ENCODE measurements at regions not wholly inside any gene's neighbourhood (a gene's known extent, or its start where the extent isn't known, plus 50 kb on each side); places are given as distances from the start of the nearest gene placed in this dataset.

DNA sequence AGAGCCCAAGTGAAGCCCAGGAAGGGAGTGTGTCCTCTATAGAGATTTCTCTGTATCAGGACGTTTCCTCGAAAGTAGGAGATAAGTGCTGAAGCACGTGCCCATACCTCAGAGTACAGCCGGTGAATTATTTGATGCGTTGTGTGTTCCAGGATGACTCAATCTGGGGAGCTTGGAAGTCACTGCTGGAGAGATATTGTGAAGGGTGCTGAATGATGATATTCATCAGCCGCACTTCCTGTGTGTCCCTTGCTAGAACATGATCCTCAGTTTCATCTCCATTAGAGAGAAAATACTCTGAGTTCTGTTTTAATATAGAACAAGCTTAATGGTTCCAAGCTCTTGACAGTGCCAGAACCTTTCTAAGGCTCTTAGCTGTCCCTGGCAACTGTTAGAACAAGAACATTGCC lies 402.3 kb upstream of the ADAMTSL1 start:
- TF ChIP-seq, protein P1, sequence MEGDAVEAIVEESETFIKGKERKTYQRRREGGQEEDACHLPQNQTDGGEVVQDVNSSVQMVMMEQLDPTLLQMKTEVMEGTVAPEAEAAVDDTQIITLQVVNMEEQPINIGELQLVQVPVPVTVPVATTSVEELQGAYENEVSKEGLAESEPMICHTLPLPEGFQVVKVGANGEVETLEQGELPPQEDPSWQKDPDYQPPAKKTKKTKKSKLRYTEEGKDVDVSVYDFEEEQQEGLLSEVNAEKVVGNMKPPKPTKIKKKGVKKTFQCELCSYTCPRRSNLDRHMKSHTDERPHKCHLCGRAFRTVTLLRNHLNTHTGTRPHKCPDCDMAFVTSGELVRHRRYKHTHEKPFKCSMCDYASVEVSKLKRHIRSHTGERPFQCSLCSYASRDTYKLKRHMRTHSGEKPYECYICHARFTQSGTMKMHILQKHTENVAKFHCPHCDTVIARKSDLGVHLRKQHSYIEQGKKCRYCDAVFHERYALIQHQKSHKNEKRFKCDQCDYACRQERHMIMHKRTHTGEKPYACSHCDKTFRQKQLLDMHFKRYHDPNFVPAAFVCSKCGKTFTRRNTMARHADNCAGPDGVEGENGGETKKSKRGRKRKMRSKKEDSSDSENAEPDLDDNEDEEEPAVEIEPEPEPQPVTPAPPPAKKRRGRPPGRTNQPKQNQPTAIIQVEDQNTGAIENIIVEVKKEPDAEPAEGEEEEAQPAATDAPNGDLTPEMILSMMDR (IDR thresholded peaks at IDR 0.05; ENCODE audit: insufficient read depth, low read length) = no peak
- peak; percentile 13 for DNase-seq (ENCODE audit: low read depth)
- H3K4me3 ChIP-seq (ENCODE audit: low read depth, low read length) = no peak overlapping the region

GRCh38 chr9:18073002-18073401 lies 401.0 kb upstream of the ADAMTSL1 start:
- no peak overlapping the region for H3K4me3 ChIP-seq (ENCODE audit: low read depth, low read length)
- TF ChIP-seq, protein P1 (IDR thresholded peaks at IDR 0.05; ENCODE audit: insufficient read depth, low read length) = no peak
- no peak for DNase-seq (ENCODE audit: low read depth)

- H3K4me3 ChIP-seq (ENCODE audit: low read depth, low read length) = no peak overlapping the region
- TF ChIP-seq, protein P1 (IDR thresholded peaks at IDR 0.05; ENCODE audit: insufficient read depth, low read length) = no peak
- no peak for DNase-seq (ENCODE audit: low read depth)
Observed at GRCh38 chr9:18074041-18074440, 399.9 kb upstream of the ADAMTSL1 start.

DNA sequence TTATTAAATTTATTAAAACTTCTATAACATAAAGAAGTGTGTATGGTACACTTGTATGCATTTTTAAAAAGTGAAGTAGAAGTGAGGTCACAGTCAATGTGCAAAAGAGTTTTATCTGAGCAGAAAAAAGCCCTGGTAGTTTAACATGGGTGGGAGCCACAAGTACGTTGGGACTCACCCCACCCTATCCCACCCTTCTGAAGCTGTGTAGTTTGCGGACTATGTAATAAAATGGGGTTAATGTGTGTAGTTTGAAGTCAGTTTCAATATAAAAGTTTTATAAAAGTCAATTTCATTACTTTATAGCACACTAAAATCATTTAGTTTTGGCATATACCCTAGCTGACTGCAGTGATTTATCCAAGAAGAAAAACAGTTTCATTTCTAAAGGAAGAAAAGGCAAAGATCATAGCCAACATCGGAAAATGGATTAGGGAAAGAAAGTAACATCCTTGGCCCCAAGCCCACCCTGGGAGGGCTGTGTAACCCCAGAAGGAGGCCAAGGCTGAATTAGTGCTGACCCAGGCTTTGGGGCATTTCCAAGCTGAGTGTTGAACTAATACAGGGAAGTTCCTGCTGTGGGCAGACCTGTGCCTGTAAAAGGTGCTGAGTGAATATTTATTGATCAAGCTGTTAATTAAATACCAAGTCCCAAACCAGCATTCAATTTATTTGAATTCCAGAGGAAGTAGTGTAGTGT lies 398.6 kb upstream of the ADAMTSL1 start:
- H3K4me3 ChIP-seq (ENCODE audit: low read depth, low read length) = no peak overlapping the region
- TF ChIP-seq, protein P1 (IDR thresholded peaks at IDR 0.05; ENCODE audit: insufficient read depth, low read length) = no peak
- DNase-seq (ENCODE audit: low read depth) = no peak

DNA sequence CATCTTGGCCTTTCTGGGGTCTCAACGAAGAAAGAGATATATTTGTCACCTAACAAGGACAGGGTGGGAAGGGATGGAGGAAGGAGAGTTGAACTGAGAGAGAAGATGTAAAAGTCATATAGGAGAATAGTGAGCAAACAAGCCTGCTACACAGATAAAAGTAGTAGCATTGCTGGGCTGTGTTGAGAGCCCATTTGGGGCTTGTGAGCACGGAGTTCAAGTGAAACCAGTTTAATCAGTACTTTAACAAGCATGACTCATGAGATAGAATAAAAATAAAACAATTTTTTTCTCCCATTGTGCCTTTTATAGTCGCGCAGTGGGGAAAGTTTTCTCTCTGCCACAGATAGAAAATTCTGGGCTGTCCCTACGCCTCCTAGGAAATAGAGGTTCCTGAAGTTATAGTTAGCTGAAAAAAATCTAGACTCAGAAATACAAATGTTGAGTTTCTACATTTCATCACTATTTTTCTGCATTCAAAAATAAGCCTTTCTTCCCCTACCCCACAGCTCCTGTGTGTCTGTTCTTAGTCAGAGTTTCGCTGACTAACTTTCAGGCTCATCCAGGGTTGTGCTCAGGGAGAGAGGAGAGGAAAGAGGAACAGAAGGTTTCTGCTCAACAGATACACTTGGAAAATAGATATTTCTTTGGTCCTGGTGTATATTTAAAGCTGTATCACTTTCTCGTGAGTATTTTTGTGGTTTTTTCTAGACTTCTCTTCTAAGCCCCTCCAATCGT lies 395.8 kb upstream of the ADAMTSL1 start:
- TF ChIP-seq, protein P1 (IDR thresholded peaks at IDR 0.05; ENCODE audit: insufficient read depth, low read length) = no peak
- DNase-seq (ENCODE audit: low read depth) = no peak
- no peak overlapping the region for H3K4me3 ChIP-seq (ENCODE audit: low read depth, low read length)

DNA sequence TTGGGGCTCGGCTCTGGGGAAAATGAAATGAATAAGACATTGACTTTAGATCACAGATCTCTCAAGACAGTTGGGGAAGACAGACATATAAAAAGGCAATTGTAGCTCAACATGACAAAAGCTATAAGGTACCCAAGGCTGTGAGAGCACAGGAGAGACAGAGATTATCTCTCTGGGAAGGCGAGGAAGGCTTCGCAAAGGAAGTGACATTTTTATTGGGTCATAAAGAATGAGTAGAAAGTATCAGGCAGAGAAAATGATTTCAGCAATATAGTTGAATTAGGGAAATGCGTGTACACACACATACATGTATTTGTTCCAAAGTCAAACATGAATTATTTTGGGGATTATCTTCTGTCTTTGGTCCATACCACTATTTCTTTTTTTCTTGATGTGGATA lies 381.8 kb upstream of the ADAMTSL1 start:
- DNase-seq (ENCODE audit: low read depth) = no peak
- no peak overlapping the region for H3K4me3 ChIP-seq (ENCODE audit: low read depth, low read length)
- TF ChIP-seq, protein P1 (IDR thresholded peaks at IDR 0.05; ENCODE audit: insufficient read depth, low read length) = no peak

Measured in fibroblast of the aortic adventitia (primary cell).